CD4-positive, alpha-beta T cell treated with Interleukin-17A for 4 hours (primary cell): ENCODE measurements at regions not wholly inside any gene's neighbourhood (a gene's known extent, or its start where the extent isn't known, plus 50 kb on each side); places are given as distances from the start of the nearest gene placed in this dataset.
"Not testable (repeated sequence)": the region's sequence is repeated elsewhere in the genome, so short reads cannot be mapped to it uniquely, and the experiment has no call there.

ENCODE experiments used
- DNase-seq: peaks from one replicate; pipeline ENCODE4 v3.0.0-alpha.2; 2020; ENCODE audit warnings: mixed read lengths

DNA sequence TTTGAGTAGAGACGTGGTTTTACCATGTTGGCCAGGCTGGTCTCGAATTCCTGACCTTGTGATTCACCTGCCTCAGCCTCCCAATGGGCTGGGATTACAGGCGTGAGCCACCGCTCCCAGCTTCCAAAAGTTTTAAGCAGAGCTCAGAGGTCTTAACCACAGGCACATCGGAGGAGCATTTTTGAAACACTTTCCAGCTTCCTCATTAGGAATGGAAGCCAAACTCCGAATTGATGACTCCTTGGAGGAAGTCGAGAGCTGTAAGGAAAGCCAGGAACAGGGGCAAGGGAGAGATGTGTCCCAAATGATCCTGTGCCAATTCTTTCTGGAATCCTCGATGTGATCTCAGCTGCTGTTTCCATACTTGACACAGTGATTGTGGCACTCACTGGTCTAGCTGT is 56.2 kb upstream of the CCZ1B start:
- DNase-seq = not testable (repeated sequence)

DNA sequence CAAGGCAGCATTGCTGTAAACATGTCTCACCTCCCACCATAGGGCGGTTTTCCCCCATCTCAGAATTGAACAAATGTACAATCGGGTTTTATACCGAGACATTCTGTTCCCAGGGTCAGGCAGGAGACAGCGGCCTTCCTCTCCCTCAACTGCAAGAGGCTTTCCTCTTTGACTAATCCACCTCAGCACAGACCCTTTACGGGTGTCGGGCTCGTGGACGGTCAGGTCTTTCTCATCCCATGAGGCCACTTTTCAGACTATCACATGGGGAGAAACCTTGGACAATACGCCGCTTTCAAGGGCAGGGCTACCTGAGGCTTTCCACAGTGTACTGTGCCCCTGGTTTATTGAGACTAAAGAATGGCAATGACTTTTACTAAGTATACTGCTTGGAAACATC is 57.7 kb upstream of the CCZ1B start:
- DNase-seq = not testable (repeated sequence)

DNA sequence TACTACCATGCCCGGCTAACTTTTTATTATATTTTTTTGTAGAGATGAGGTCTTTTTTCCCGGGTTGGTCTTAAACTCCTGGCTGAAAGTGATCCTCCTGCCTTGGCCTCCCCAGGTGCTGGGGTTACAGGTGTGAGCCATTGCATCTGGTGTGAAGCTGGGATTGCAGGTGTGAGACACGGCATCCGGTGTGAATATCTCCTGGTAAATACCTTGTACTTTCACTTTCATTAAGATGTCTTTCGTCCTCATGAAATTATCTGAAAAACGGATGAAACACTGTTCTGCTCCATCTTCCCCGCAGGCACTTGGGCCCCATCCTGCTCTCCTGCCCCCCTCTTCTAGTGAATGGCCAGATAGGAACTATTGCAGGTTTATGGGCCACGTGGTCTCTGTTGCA is 60.1 kb upstream of the CCZ1B start:
- no peak for DNase-seq

GRCh38 chr7:6888267-6889045 is 62.4 kb upstream of the CCZ1B start:
- DNase-seq = not testable (repeated sequence)

- DNase-seq = no peak
Observed at GRCh38 chr7:6889252-6889812, 63.3 kb upstream of the CCZ1B start.

- DNase-seq = not testable (repeated sequence)
Observed at GRCh38 chr7:6902097-6902518, 76.0 kb upstream of the CCZ1B start.

DNA sequence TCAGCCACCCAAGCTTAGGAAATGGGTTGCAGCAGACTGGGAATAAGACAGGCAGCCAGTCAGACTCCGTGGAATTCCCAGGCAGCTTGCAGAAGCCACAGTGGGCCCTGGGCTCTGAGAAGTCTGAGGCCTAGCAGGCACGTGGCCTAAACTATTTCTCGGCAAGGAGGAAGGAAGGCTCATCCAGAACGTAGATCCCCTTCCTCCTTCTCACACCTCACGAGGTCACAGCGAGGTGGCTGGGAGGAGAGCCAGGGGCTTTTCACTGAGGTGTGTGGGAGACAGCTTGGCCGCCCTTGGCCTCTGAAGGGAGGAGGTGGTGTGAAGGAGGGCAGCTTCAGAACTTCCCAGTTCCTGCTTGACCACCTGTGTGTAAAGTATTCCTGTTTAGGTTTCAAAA is 77.2 kb upstream of the CCZ1B start:
- DNase-seq = not testable (repeated sequence)

DNA sequence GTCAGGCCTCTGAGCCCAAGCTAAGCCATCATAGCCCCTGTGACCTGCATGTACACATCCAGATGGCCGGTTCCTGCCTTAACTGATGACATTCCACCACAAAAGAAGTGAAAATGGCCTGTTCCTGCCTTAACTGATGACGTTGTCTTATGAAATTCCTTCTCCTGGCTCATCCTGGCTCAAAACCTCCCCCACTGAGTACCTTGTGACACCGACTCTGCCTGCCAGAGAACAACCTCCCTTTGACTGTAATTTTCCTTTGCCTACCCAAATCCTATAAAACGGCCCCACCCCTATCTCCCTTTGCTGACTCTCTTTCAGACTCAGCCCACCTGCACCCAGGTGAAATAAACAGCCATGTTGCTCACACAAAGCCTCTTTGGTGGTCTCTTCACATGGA is 77.7 kb upstream of the CCZ1B start:
- DNase-seq = not testable (repeated sequence)

DNA sequence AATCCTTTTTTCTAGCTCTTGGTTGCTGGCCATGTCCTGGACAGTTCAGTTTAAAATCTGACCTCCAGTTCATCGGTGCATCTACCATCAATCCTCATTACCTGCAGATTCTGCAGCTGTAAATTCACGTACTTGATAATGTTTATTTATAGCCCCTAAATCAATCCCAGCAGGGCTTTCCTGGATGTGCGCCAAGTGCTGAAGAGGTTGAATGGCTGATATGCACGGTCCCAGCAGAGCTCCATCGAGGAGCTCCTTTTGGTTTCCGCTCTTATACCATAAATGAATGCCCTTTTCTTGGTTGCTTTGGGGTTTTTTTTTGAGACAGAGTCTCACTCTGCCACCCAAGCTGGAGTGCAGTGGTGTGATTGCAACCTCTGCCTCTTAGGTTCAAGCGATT is 91.2 kb upstream of the CCZ1B start:
- no peak for DNase-seq

DNA sequence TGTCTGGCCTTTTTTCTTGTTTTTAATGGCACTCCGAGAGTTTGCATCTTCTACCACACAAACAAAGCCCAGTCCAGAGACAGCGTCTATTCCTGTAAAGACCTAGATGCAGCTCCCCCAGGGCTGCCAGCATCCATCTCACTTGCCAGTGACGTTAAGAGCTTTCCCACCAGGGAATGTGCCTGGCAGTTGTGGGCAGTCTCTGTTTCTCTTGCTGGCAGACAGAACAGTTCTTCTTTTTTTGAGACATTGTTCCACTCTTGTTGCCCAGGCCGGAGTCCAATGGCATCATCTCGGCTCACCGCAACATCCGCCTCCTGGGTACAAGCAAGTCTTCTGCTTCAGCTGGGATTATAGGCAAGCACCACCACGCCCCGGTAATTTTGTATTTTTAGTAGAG is 93.1 kb upstream of the CCZ1B start:
- DNase-seq = not testable (repeated sequence)

GRCh38 chr7:6924523-6924922 is 98.4 kb upstream of the CCZ1B start:
- not testable (repeated sequence) for DNase-seq

DNA sequence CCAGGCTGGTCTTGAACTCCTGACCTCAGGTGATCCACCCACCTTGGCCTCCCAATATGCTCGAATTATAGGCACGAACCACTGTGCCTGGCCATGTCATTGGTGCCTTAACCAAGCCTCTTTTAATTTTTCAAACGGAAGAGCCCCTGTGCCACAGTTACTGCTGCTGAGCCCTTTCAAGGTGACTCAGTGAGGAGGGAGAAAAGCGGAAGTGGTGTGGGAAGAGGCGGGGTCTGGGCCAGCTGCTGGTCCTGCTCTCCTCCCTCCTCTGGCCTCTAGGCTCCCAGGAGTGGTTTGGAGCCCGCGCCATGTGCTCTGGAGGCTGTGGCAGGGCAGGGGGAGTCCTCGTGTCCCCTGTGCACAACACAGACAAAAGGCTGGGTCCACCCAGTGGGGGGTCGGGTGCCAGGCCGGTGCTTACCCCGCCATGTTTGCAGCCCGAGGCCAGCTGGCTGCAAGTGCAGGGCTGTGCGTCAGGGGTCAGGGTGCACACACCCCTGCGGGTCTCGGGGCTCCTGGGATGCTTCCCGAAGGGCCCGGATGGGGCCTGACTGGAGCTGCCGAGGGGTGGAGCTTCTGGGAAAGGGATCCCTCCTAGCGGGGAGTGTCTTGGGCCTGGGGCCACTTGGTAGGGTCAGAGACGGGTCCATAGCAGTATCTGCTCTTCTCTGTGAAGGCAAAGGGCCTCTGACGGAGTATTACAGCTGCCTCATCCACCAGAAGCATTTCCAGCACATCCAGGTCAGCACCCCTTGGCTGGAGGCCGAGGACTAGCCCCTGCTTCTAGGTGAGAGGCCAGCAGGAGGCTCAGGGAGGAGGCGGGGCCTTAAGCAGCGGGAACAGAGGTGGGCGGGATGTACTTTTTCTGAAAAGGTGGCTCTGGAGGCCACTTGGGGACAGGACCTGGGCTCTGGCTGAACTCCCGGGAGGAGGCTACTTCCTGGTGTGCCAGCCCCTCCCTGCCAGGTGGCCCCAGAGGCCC is 100.4 kb upstream of the CCZ1B start:
- DNase-seq = not testable (repeated sequence)

DNA sequence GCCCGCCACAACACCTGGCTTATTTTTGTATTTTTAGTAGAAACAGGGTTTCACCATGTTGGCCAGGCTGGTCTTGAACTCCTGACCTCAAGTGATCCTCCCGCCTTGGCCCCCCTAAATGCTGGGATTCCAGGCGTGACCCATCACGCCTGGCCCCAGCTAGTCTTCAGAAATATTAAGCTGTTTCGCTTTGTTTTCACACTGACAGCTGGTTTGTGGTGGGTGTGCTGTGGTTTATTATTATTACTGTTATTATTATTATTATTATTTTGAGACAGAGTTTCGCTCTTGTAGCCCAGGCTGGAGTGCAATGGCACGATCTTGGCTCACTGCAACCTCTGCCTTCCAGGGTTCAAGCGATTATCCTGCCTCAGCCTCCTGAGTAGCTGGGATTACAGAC is 101.6 kb upstream of the CCZ1B start:
- DNase-seq = not testable (repeated sequence)

GRCh38 chr7:6929588-6929987 is 103.5 kb upstream of the CCZ1B start:
- not testable (repeated sequence) for DNase-seq

GRCh38 chr7:6930081-6930635 is 104.1 kb upstream of the CCZ1B start:
- not testable (repeated sequence) for DNase-seq

DNA sequence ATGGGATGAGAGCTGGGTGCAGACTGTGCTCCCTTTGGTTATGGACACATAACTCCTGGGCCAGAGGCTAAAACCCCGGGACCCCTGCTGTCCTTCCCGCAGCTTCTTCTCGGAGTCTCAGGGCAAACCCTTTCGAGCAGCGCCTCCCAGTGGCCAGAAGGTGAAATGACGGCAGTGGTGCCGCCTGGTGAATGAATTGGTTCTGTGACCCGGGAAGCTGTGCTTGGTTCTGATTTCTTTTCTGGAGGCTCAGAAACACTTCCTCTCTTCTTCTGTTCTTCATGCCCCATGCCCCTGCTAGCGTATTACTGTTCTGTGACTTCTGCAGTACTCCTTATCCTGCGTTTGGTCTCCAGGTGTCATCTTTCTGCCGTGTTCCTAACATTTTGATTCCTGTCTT is 104.7 kb upstream of the CCZ1B start:
- not testable (repeated sequence) for DNase-seq

DNA sequence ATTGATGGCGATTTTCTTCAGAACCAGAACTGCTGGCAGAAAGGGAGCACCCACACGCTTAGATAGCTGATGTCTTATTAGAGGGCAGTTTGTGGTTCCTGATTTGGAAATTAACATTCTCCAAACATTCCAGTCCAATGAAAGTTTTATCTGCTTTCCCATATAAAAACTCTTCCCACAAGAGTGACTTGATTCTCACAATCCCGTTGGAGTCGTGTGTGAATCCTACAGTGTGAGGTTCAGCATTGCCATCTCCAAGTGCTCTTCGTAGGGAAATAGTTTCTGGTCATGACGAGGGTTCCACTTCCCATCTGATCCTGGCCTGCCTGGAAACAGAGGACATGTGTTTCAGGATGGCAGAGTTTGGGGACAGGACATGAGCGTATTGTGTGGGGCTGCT is 105.4 kb upstream of the CCZ1B start:
- DNase-seq = not testable (repeated sequence)

DNA sequence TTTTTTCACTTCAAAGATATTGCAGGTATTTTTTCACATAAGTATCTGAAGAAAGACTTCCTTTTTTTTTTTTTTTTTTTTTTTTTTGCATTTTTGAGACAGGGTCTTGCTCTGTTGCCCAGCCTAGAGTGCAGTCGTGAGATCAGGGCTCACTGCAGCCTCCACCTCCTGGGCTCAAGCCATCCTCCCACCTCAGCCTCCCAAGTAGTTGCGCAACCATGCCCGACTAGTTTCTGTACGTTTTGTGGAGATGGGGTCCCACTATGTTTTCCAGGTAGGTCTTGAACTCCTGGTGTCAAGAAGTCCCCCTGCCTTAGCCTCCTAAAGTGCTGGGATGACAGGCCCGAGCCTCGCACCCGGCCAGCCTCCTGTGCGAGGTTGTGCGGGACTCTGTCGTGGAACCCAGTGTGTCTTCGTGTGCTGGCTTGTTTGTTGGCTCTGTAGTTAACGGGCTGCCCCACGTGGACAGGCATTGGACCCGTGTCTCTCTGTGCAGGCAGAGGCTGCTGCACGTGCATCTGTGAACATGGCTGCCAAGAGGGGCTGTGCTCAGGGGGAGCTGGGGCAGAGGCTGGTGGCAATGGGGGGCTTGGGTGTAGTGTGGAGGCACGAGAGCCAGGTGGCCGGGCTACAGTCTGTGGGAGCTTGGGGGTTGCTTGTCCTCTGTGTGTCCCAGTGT is 108.0 kb upstream of the CCZ1B start:
- not testable (repeated sequence) for DNase-seq

GRCh38 chr7:6934981-6935380 is 108.9 kb upstream of the CCZ1B start:
- no peak for DNase-seq

DNA sequence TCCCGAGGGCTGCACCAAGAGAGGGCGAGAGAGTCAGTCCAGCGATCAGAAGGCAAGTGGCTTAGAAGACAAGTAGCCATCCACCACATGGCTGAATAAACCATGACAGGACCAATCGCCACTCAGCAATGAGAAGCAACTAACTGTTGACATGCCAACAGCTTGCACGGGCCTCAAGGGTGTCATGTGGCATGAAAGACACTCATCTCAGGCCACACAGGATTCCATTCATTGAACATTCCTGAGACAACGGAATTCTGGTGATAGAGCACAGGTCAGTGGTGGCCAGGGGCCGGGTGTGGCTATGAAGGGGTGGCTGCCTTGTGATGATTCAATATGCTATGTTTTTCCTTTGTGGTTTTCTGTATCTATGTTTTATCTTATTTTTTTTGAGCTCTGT is 110.6 kb upstream of the CCZ1B start:
- DNase-seq = not testable (repeated sequence)

- DNase-seq = not testable (repeated sequence)
Observed at GRCh38 chr7:6937746-6938145, 111.7 kb upstream of the CCZ1B start.

DNA sequence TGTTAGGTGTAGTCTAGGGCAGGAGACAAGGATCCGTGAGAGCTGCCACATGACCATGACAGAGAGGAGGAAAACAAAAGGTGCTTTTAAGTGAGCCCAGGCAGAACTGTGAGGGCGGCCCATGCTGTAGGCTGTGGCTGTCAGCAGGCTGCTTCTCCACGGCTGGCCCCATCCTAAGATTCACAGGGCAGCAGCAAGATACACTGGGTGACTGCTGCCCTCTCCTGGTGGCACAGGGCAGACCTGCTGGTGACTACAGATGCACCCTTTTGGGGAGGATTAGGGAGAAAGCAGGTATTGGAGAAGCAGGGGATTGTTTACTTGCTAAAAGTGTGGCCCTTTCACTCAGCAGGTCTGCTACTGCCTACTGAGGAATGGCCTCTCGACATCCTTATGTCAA is 112.2 kb upstream of the CCZ1B start:
- not testable (repeated sequence) for DNase-seq
